ENCODE measurements at regions not wholly inside any gene's neighbourhood (a gene's known extent, or its start where the extent isn't known, plus 50 kb on each side); places are given as distances from the start of the nearest gene placed in this dataset.

GRCh38 chr2:196480653-196481323 lies 158.7 kb upstream of the CCDC150 start:
- DNase-seq (ENCODE audit: missing footprints): no peak
- ATAC-seq: no peak
- intact Hi-C loops (cut with DNase I): loop anchor here (10.0 kb wide), 1 partner anchor 274 kb away; no protein-coding TSS in a partner anchor

- intact Hi-C loops (cut with DNase I): loop anchor here (10.0 kb wide), 1 partner anchor 273 kb away; no protein-coding TSS in a partner anchor
- DNase-seq (ENCODE audit: missing footprints) (no peak), ATAC-seq (no peak)
Measured at GRCh38 chr2:196481324-196481697, 158.2 kb upstream of the CCDC150 start.

- intact Hi-C loops (cut with DNase I): loop anchor here (10.0 kb wide), 1 partner anchor 272 kb away; no protein-coding TSS in a partner anchor
- no peak for ATAC-seq
Measured at GRCh38 chr2:196482119-196483065, 157.1 kb upstream of the CCDC150 start.

GRCh38 chr2:196486146-196486545 lies 153.4 kb upstream of the CCDC150 start:
- ATAC-seq (peak; percentile 63), DNase-seq (ENCODE audit: missing footprints) (no peak)
- intact Hi-C loops (cut with DNase I): loop anchor here (5.0 to 10.0 kb wide), 2 partner anchors 51 to 269 kb away; no protein-coding TSS in a partner anchor

More at GRCh38 chr2:196482119-196483065, 157.1 kb upstream of the CCDC150 start:
- no peak for DNase-seq (ENCODE audit: missing footprints)

GRCh38 chr2:196487417-196487816 lies 152.1 kb upstream of the CCDC150 start:
- peak; percentile 63 for ATAC-seq
- no peak for DNase-seq (ENCODE audit: missing footprints)
- intact Hi-C loops (cut with DNase I): loop anchor here (5.0 to 10.0 kb wide), 2 partner anchors 50 to 267 kb away; no protein-coding TSS in a partner anchor

GRCh38 chr2:196489371-196489770 lies 150.1 kb upstream of the CCDC150 start:
- DNase-seq (ENCODE audit: missing footprints) (no peak), ATAC-seq (no peak)
- intact Hi-C loops (cut with DNase I): loop anchor here (5.0 to 10.0 kb wide), 2 partner anchors 48 to 265 kb away; no protein-coding TSS in a partner anchor

GRCh38 chr2:196492946-196493345 lies 146.6 kb upstream of the CCDC150 start:
- no peak for ATAC-seq
- DNase-seq (ENCODE audit: missing footprints): no peak
- intact Hi-C loops (cut with DNase I): no loop called here

- DNase-seq (ENCODE audit: missing footprints) (no peak), ATAC-seq (no peak)
- intact Hi-C loops (cut with DNase I): no loop called here
Measured at GRCh38 chr2:196498962-196499361, 140.6 kb upstream of the CCDC150 start.

GRCh38 chr2:196499686-196500085 lies 139.8 kb upstream of the CCDC150 start:
- no peak for DNase-seq (ENCODE audit: missing footprints)

GRCh38 chr2:196500686-196501431 lies 138.7 kb upstream of the CCDC150 start:
- no peak for DNase-seq (ENCODE audit: missing footprints)
- intact Hi-C loops (cut with DNase I): no loop called here
- ATAC-seq: no peak

More at GRCh38 chr2:196499686-196500085, 139.8 kb upstream of the CCDC150 start:
- no peak for ATAC-seq
- intact Hi-C loops (cut with DNase I): no loop called here

- DNase-seq (ENCODE audit: missing footprints) (no peak), ATAC-seq (no peak)
- intact Hi-C loops (cut with DNase I): no loop called here
Measured at GRCh38 chr2:196501836-196502235, 137.7 kb upstream of the CCDC150 start.

GRCh38 chr2:196502386-196502785 lies 137.1 kb upstream of the CCDC150 start:
- DNase-seq (ENCODE audit: missing footprints) (no peak), ATAC-seq (no peak)
- intact Hi-C loops (cut with DNase I): no loop called here

GRCh38 chr2:196503398-196503797 lies 136.1 kb upstream of the CCDC150 start:
- DNase-seq (ENCODE audit: missing footprints): no peak
- ATAC-seq: no peak
- intact Hi-C loops (cut with DNase I): no loop called here

- ATAC-seq: no peak
- intact Hi-C loops (cut with DNase I): no loop called here
- no peak for DNase-seq (ENCODE audit: missing footprints)
Measured at GRCh38 chr2:196504788-196505187, 134.7 kb upstream of the CCDC150 start.

- ATAC-seq: no peak
- intact Hi-C loops (cut with DNase I): no loop called here
- no peak for DNase-seq (ENCODE audit: missing footprints)
Measured at GRCh38 chr2:196510246-196510645, 129.3 kb upstream of the CCDC150 start.

- intact Hi-C loops (cut with DNase I): no loop called here
- ATAC-seq (no peak), DNase-seq (ENCODE audit: missing footprints) (no peak)
Measured at GRCh38 chr2:196511258-196512168, 128.0 kb upstream of the CCDC150 start.

- DNase-seq (ENCODE audit: missing footprints) (no peak), ATAC-seq (peak; percentile 15)
- intact Hi-C loops (cut with DNase I): no loop called here
Measured at GRCh38 chr2:196513796-196514526, 125.6 kb upstream of the CCDC150 start.
